DMS114 treated with DMSO at 0.1 percent for 48 hours (cell line): ENCODE measurements at regions not wholly inside any gene's neighbourhood (a gene's known extent, or its start where the extent isn't known, plus 50 kb on each side); places are given as distances from the start of the nearest gene placed in this dataset.

Experiments used
- DNase-seq: peaks from one replicate; lab custom pipeline; 2025; ENCODE audit not compliant: unreplicated experiment; lab: John Stamatoyannopoulos, UW

- DNase-seq = peak; percentile 24
Measured at GRCh38 chr11:76721755-76722677, 51.5 kb upstream of the LRRC32 start.

GRCh38 chr11:76723142-76723541 is 52.6 kb upstream of the LRRC32 start:
- no peak for DNase-seq

GRCh38 chr11:76723548-76723947 is 53.0 kb upstream of the LRRC32 start:
- no peak for DNase-seq

GRCh38 chr11:76724171-76724768 is 53.7 kb upstream of the LRRC32 start:
- no peak for DNase-seq

- no peak for DNase-seq
Measured at GRCh38 chr11:76728227-76728626, 54.9 kb upstream of the TSKU start.

- DNase-seq = no peak
Measured at GRCh38 chr11:76728778-76729177, 54.4 kb upstream of the TSKU start.

GRCh38 chr11:76729214-76729613 is 53.9 kb upstream of the TSKU start:
- no peak for DNase-seq

- no peak for DNase-seq
Measured at GRCh38 chr11:76730887-76731565, 52.1 kb upstream of the TSKU start.

GRCh38 chr11:76732643-76733042 is 50.5 kb upstream of the TSKU start:
- DNase-seq = no peak
